ENCODE measurements at regions not wholly inside any gene's neighbourhood (a gene's known extent, or its start where the extent isn't known, plus 50 kb on each side); places are given as distances from the start of the nearest gene placed in this dataset.
"Not testable (repeated sequence)": the region's sequence is repeated elsewhere in the genome, so short reads cannot be mapped to it uniquely, and the experiment has no call there.

GRCh38 chr6:93848031-93848742 lies 428.8 kb upstream of the EPHA7 start:
- peaks cover 2% of the 10 kb centered on the region for H3K9me3 Mint-ChIP-seq
- no peak for DNase-seq
- intact Hi-C loops (cut with micrococcal nuclease): no loop called here
- H3K4me1 Mint-ChIP-seq (ENCODE audit: low read depth): no peaks in the 10 kb centered on the region
- no peaks in the 10 kb centered on the region for H3K27me3 Mint-ChIP-seq (ENCODE audit: low read depth)
- CTCF ChIA-PET: interaction anchor here (1.0 kb wide), 1 partner anchor 21 kb away, joined by 3 read pairs; no protein-coding TSS in a partner anchor
- H3K4me3 Mint-ChIP-seq: no peak overlapping the region
- no peak overlapping the region for H3K27ac Mint-ChIP-seq
- H3K36me3 Mint-ChIP-seq (ENCODE audit: low read depth): no peaks in the 10 kb centered on the region

- intact Hi-C loops (cut with micrococcal nuclease): no loop called here
- DNase-seq: no peak
- Mint-ChIP-seq H3K36me3 (ENCODE audit: low read depth) (no peaks in the 10 kb centered on the region), H3K4me3 (no peak overlapping the region), H3K4me1 (ENCODE audit: low read depth) (no peaks in the 10 kb centered on the region), H3K27ac (no peak overlapping the region), H3K27me3 (ENCODE audit: low read depth) (no peaks in the 10 kb centered on the region), H3K9me3 (peaks cover 5% of the 10 kb centered on the region)
- CTCF ChIA-PET: no interaction called here
Measured at GRCh38 chr6:93842178-93842577, 422.8 kb upstream of the EPHA7 start.

- H3K9me3 Mint-ChIP-seq; CTCF ChIA-PET; intact Hi-C loops (cut with micrococcal nuclease); H3K27ac Mint-ChIP-seq; H3K27me3 Mint-ChIP-seq (ENCODE audit: low read depth); H3K4me1 Mint-ChIP-seq (ENCODE audit: low read depth); DNase-seq; H3K36me3 Mint-ChIP-seq (ENCODE audit: low read depth); H3K4me3 Mint-ChIP-seq: not testable (repeated sequence)
Measured at GRCh38 chr6:93835451-93836145, 416.2 kb upstream of the EPHA7 start.

- H3K4me3 Mint-ChIP-seq; H3K36me3 Mint-ChIP-seq (ENCODE audit: low read depth); H3K9me3 Mint-ChIP-seq; intact Hi-C loops (cut with micrococcal nuclease); H3K27ac Mint-ChIP-seq; H3K27me3 Mint-ChIP-seq (ENCODE audit: low read depth); H3K4me1 Mint-ChIP-seq (ENCODE audit: low read depth); CTCF ChIA-PET; DNase-seq: not testable (repeated sequence)
Measured at GRCh38 chr6:93835026-93835425, 415.7 kb upstream of the EPHA7 start.

GRCh38 chr6:93833326-93833725 lies 414.0 kb upstream of the EPHA7 start:
- DNase-seq; CTCF ChIA-PET; H3K27ac Mint-ChIP-seq; H3K4me3 Mint-ChIP-seq; H3K27me3 Mint-ChIP-seq (ENCODE audit: low read depth); intact Hi-C loops (cut with micrococcal nuclease); H3K36me3 Mint-ChIP-seq (ENCODE audit: low read depth); H3K9me3 Mint-ChIP-seq; H3K4me1 Mint-ChIP-seq (ENCODE audit: low read depth): not testable (repeated sequence)

GRCh38 chr6:93829757-93830156 lies 410.4 kb upstream of the EPHA7 start:
- DNase-seq; H3K4me1 Mint-ChIP-seq (ENCODE audit: low read depth); H3K27me3 Mint-ChIP-seq (ENCODE audit: low read depth); H3K9me3 Mint-ChIP-seq; intact Hi-C loops (cut with micrococcal nuclease); H3K4me3 Mint-ChIP-seq; H3K27ac Mint-ChIP-seq; CTCF ChIA-PET; H3K36me3 Mint-ChIP-seq (ENCODE audit: low read depth): not testable (repeated sequence)

GRCh38 chr6:93829009-93829408 lies 409.6 kb upstream of the EPHA7 start:
- Mint-ChIP-seq H3K36me3 (ENCODE audit: low read depth) (no peaks in the 10 kb centered on the region), H3K9me3 (peaks cover 2% of the 10 kb centered on the region), H3K4me3 (no peak overlapping the region), H3K4me1 (ENCODE audit: low read depth) (no peaks in the 10 kb centered on the region), H3K27me3 (ENCODE audit: low read depth) (no peaks in the 10 kb centered on the region), H3K27ac (no peak overlapping the region)
- no peak for DNase-seq
- intact Hi-C loops (cut with micrococcal nuclease): no loop called here
- CTCF ChIA-PET: no interaction called here

- CTCF ChIA-PET: no interaction called here
- peaks cover 2% of the 10 kb centered on the region for H3K9me3 Mint-ChIP-seq
- no peaks in the 10 kb centered on the region for H3K27me3 Mint-ChIP-seq (ENCODE audit: low read depth)
- intact Hi-C loops (cut with micrococcal nuclease): no loop called here
- H3K4me3 Mint-ChIP-seq: no peak overlapping the region
- H3K27ac Mint-ChIP-seq: no peak overlapping the region
- DNase-seq: no peak
- H3K36me3 Mint-ChIP-seq (ENCODE audit: low read depth): no peaks in the 10 kb centered on the region
- no peaks in the 10 kb centered on the region for H3K4me1 Mint-ChIP-seq (ENCODE audit: low read depth)
Measured at GRCh38 chr6:93828553-93828952, 409.2 kb upstream of the EPHA7 start.

- no peaks in the 10 kb centered on the region for H3K4me1 Mint-ChIP-seq (ENCODE audit: low read depth)
- no peaks in the 10 kb centered on the region for H3K27me3 Mint-ChIP-seq (ENCODE audit: low read depth)
- no peak for DNase-seq
- H3K36me3 Mint-ChIP-seq (ENCODE audit: low read depth): no peaks in the 10 kb centered on the region
- peaks cover 2% of the 10 kb centered on the region for H3K9me3 Mint-ChIP-seq
- CTCF ChIA-PET: interaction anchor here (1.0 kb wide), 1 partner anchor 20 kb away, joined by 3 read pairs; no protein-coding TSS in a partner anchor
- no peak overlapping the region for H3K27ac Mint-ChIP-seq
- intact Hi-C loops (cut with micrococcal nuclease): no loop called here
- H3K4me3 Mint-ChIP-seq: no peak overlapping the region
Measured at GRCh38 chr6:93827728-93828127, 408.4 kb upstream of the EPHA7 start.

- peaks cover 2% of the 10 kb centered on the region for H3K9me3 Mint-ChIP-seq
Measured at GRCh38 chr6:93825950-93826349, 406.6 kb upstream of the EPHA7 start.

GRCh38 chr6:93823489-93823888 lies 404.1 kb upstream of the EPHA7 start:
- no peaks in the 10 kb centered on the region for H3K4me1 Mint-ChIP-seq (ENCODE audit: low read depth)
- CTCF ChIA-PET: no interaction called here
- no peak for DNase-seq

More at GRCh38 chr6:93825950-93826349, 406.6 kb upstream of the EPHA7 start:
- DNase-seq: no peak
- Mint-ChIP-seq H3K27ac (no peak overlapping the region), H3K4me1 (ENCODE audit: low read depth) (no peaks in the 10 kb centered on the region), H3K36me3 (ENCODE audit: low read depth) (no peaks in the 10 kb centered on the region), H3K27me3 (ENCODE audit: low read depth) (no peaks in the 10 kb centered on the region), H3K4me3 (no peak overlapping the region)
- intact Hi-C loops (cut with micrococcal nuclease): no loop called here
- CTCF ChIA-PET: no interaction called here

GRCh38 chr6:93822434-93823265 lies 403.3 kb upstream of the EPHA7 start:
- H3K9me3 Mint-ChIP-seq: no peaks in the 10 kb centered on the region
- CTCF ChIA-PET: no interaction called here

More at GRCh38 chr6:93823489-93823888, 404.1 kb upstream of the EPHA7 start:
- H3K36me3 Mint-ChIP-seq (ENCODE audit: low read depth): no peaks in the 10 kb centered on the region
- no peak overlapping the region for H3K27ac Mint-ChIP-seq
- no peaks in the 10 kb centered on the region for H3K27me3 Mint-ChIP-seq (ENCODE audit: low read depth)
- H3K9me3 Mint-ChIP-seq: peaks cover 2% of the 10 kb centered on the region
- H3K4me3 Mint-ChIP-seq: no peak overlapping the region
- intact Hi-C loops (cut with micrococcal nuclease): no loop called here

More at GRCh38 chr6:93822434-93823265, 403.3 kb upstream of the EPHA7 start:
- intact Hi-C loops (cut with micrococcal nuclease): no loop called here
- Mint-ChIP-seq H3K4me3 (no peak overlapping the region), H3K27me3 (ENCODE audit: low read depth) (no peaks in the 10 kb centered on the region), H3K36me3 (ENCODE audit: low read depth) (no peaks in the 10 kb centered on the region), H3K4me1 (ENCODE audit: low read depth) (no peaks in the 10 kb centered on the region), H3K27ac (no peak overlapping the region)
- no peak for DNase-seq
